LHCN-M2 (cell line): ENCODE measurements at regions not wholly inside any gene's neighbourhood (a gene's known extent, or its start where the extent isn't known, plus 50 kb on each side); places are given as distances from the start of the nearest gene placed in this dataset.
A peak's percentile ranks its signal among the peaks of the same experiment; 100 is the strongest.

Source experiments
- DNase-seq: peaks from one replicate; pipeline ENCODE4 v3.0.0-alpha.2; 2012; ENCODE audit warnings: low read depth

GRCh38 chr18:5091741-5092140 is 105.3 kb downstream of the AKAIN1 start:
- DNase-seq, result no peak

- no peak for DNase-seq
Observed at GRCh38 chr18:5075297-5075696, 121.8 kb downstream of the AKAIN1 start.

GRCh38 chr18:5073026-5073944 is 123.8 kb downstream of the AKAIN1 start:
- no peak for DNase-seq

GRCh38 chr18:5068851-5069250 is 128.2 kb downstream of the AKAIN1 start:
- DNase-seq, result no peak

GRCh38 chr18:5066380-5066977 is 130.6 kb downstream of the AKAIN1 start:
- DNase-seq, result no peak

GRCh38 chr18:5065615-5066014 is 131.4 kb downstream of the AKAIN1 start:
- no peak for DNase-seq

GRCh38 chr18:5064841-5065370 is 132.2 kb downstream of the AKAIN1 start:
- DNase-seq, result no peak

- no peak for DNase-seq
Observed at GRCh38 chr18:5061785-5062184, 135.3 kb downstream of the AKAIN1 start.

GRCh38 chr18:5060543-5060942 is 136.5 kb downstream of the AKAIN1 start:
- no peak for DNase-seq

- DNase-seq, result no peak
Observed at GRCh38 chr18:5059696-5060032, 137.4 kb downstream of the AKAIN1 start.

GRCh38 chr18:5058768-5059695 is 138.0 kb downstream of the AKAIN1 start:
- no peak for DNase-seq

GRCh38 chr18:5057386-5058348 is 139.4 kb downstream of the AKAIN1 start:
- DNase-seq, result peak; percentile 5

- DNase-seq, result no peak
Observed at GRCh38 chr18:5052491-5052890, 144.6 kb downstream of the AKAIN1 start.

- DNase-seq, result no peak
Observed at GRCh38 chr18:5051207-5051606, 145.8 kb downstream of the AKAIN1 start.

- no peak for DNase-seq
Observed at GRCh38 chr18:5049124-5049523, 147.9 kb downstream of the AKAIN1 start.

- DNase-seq, result no peak
Observed at GRCh38 chr18:5040476-5040875, 156.6 kb downstream of the AKAIN1 start.

- DNase-seq, result no peak
Observed at GRCh38 chr18:5036523-5036922, 160.5 kb downstream of the AKAIN1 start.

GRCh38 chr18:5031216-5031615 is 165.8 kb downstream of the AKAIN1 start:
- no peak for DNase-seq

GRCh38 chr18:5030636-5031035 is 166.4 kb downstream of the AKAIN1 start:
- DNase-seq, result no peak

- no peak for DNase-seq
Observed at GRCh38 chr18:5029592-5029991, 167.5 kb downstream of the AKAIN1 start.

GRCh38 chr18:5024741-5025140 is 172.3 kb downstream of the AKAIN1 start:
- no peak for DNase-seq
